ENCODE measurements at regions not wholly inside any gene's neighbourhood (a gene's known extent, or its start where the extent isn't known, plus 50 kb on each side); places are given as distances from the start of the nearest gene placed in this dataset.
A peak's percentile ranks its signal among the peaks of the same experiment; 100 is the strongest.

DNA sequence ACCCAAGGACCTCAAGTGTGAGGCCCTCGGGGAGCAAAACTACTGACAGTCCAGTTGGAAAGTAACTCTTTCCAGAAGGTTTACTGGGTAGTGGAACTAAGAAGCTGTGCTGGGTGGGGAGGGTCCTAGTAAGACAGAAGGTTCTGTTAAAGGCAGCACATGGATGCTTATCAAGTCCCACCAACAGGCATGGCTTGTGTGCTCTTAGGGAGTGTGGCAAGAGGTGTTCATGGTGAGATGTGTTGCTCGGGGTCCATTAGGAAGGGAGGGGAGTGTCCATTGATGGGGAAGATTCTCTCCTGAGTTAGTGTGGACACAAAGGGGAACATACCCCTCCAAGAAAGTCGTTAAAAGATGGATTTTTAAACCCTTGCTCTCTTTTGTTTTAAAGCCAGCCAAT lies 120.6 kb downstream of the LY86 start:
- ATAC-seq (no peak), DNase-seq (no peak)
- H3K4me1 ChIP-seq, result peaks cover 0 to 34% (median 15%) of the 10 kb centered on the region in 12 donors
- no peaks in the 10 kb centered on the region for H3K27me3 ChIP-seq
- H3K9me3 ChIP-seq, result no peaks in the 10 kb centered on the region
- no peaks in the 10 kb centered on the region for H3K36me3 ChIP-seq
- no peak for TF ChIP-seq POLR2A (IDR thresholded peaks at IDR 0.05)
- TF ChIP-seq, protein P1, sequence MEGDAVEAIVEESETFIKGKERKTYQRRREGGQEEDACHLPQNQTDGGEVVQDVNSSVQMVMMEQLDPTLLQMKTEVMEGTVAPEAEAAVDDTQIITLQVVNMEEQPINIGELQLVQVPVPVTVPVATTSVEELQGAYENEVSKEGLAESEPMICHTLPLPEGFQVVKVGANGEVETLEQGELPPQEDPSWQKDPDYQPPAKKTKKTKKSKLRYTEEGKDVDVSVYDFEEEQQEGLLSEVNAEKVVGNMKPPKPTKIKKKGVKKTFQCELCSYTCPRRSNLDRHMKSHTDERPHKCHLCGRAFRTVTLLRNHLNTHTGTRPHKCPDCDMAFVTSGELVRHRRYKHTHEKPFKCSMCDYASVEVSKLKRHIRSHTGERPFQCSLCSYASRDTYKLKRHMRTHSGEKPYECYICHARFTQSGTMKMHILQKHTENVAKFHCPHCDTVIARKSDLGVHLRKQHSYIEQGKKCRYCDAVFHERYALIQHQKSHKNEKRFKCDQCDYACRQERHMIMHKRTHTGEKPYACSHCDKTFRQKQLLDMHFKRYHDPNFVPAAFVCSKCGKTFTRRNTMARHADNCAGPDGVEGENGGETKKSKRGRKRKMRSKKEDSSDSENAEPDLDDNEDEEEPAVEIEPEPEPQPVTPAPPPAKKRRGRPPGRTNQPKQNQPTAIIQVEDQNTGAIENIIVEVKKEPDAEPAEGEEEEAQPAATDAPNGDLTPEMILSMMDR (IDR thresholded peaks at IDR 0.05), result no peak
- intact Hi-C loops (cut with DNase I), result no loop called here
- H3K27ac ChIP-seq, result no peak overlapping the region
- H3K4me3 ChIP-seq, result no peak overlapping the region
- 84 to 89% (median 88%) methylated on average over 3 of the region's 3 CpGs for WGBS, 4 donors

GRCh38 chr6:6711031-6711785 lies 122.7 kb downstream of the LY86 start:
- H3K36me3 ChIP-seq, result no peaks in the 10 kb centered on the region

DNA sequence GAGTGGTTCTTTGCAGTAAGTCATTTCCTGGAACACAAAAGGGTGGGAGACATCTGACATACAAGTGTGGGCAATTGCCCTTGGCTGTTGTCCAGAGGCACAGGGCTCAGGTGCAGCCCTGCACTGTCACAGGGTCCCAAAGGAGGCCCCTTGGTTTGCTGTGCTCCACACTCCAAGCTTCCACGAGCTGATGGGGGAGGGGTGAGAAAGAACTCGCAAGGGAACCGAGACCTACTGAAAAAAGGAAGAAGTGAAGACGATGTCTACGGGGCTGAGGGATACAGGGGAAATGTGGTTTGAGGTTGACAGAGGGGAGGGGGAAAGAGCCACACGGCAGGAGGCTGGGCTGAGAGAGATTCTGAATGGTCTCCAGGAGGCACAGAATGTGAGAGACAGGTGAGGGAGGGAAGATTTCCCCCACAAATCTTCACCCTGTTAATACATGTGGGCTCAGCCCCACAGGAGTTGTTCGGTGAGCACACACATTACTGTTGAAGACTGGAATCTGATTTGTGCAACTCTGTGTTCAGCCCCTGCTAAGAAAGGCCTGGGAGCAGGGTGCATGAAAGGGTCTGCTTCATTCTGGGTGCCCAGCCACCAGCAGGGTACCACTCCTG lies 123.4 kb downstream of the LY86 start:
- H3K36me3 ChIP-seq, result no peaks in the 10 kb centered on the region
- H3K27me3 ChIP-seq, result no peaks in the 10 kb centered on the region
- no peaks in the 10 kb centered on the region for H3K9me3 ChIP-seq
- peak in 1 of 5 donors; percentile 57 for DNase-seq
- H3K27ac ChIP-seq, result peak overlapping the region in 1 of 12 donors; percentile 75
- intact Hi-C loops (cut with DNase I), result no loop called here
- peak in 2 of 4 donors; percentile 31 to 58 for ATAC-seq
- peaks cover 0 to 48% (median 26%) of the 10 kb centered on the region in 12 donors for H3K4me1 ChIP-seq
- H3K4me3 ChIP-seq, result no peak overlapping the region
- TF ChIP-seq, protein P1 (IDR thresholded peaks at IDR 0.05), result no peak
- no peak for TF ChIP-seq POLR2A (IDR thresholded peaks at IDR 0.05)
- WGBS, 4 donors, result 81 to 88% (median 83%) methylated on average over 7 of the region's 7 CpGs

More at GRCh38 chr6:6711031-6711785, 122.7 kb downstream of the LY86 start:
- DNase-seq (no peak), ATAC-seq (no peak)
- no peak overlapping the region for H3K4me3 ChIP-seq
- TF ChIP-seq, protein P1 (IDR thresholded peaks at IDR 0.05), result no peak
- TF ChIP-seq POLR2A (IDR thresholded peaks at IDR 0.05), result no peak
- intact Hi-C loops (cut with DNase I), result no loop called here
- no peaks in the 10 kb centered on the region for H3K27me3 ChIP-seq
- peaks cover 0 to 45% (median 26%) of the 10 kb centered on the region in 12 donors for H3K4me1 ChIP-seq
- no peak overlapping the region for H3K27ac ChIP-seq
- no peaks in the 10 kb centered on the region for H3K9me3 ChIP-seq
- 77 to 94% (median 83%) methylated on average over 7 of the region's 7 CpGs for WGBS, 4 donors

Data from heart left ventricle (tissue), 16 donors.